SK-N-SH (cell line): ENCODE measurements at regions not wholly inside any gene's neighbourhood (a gene's known extent, or its start where the extent isn't known, plus 50 kb on each side); places are given as distances from the start of the nearest gene placed in this dataset.

Experiments
- EZH2phosphoT487 ChIP-seq: fragments of 200-600 bp; sonication (generic); IDR thresholded peaks from 2 replicates; pipeline ENCODE4 v1.6.1; 2017; ENCODE audit warnings: low read depth, mixed run types, mild to moderate bottlenecking, antibody characterized with exemption, moderate library complexity, borderline replicate concordance
- FOSL2 ChIP-seq: IDR thresholded peaks from 2 replicates; pipeline ENCODE4 v1.4.0; 2012; ENCODE audit warnings: low read depth, mild to moderate bottlenecking, moderate library complexity, borderline replicate concordance
- JUND ChIP-seq: IDR thresholded peaks from 2 replicates; pipeline ENCODE4 v1.4.0; 2012
- MAX ChIP-seq: IDR thresholded peaks from 2 replicates; pipeline ENCODE4 v1.4.0; 2012; ENCODE audit warnings: low read depth
- MXI1 ChIP-seq: IDR thresholded peaks from 2 replicates; pipeline ENCODE4 v1.6.1; 2012; ENCODE audit warnings: mild to moderate bottlenecking, low read depth, low read length, improper control_type of control experiment
- NRF1 ChIP-seq: IDR thresholded peaks from 2 replicates; pipeline ENCODE4 v1.6.1; 2012; ENCODE audit warnings: low read depth, mild to moderate bottlenecking, low read length
- POLR2AphosphoS5 ChIP-seq: IDR thresholded peaks from 2 replicates; pipeline ENCODE4 v1.6.1; 2012; ENCODE audit warnings: low read depth, low read length
- TAF1 ChIP-seq: IDR thresholded peaks from 2 replicates; pipeline ENCODE4 v1.6.1; 2012; ENCODE audit warnings: low read depth, mild to moderate bottlenecking, low read length, moderate library complexity, borderline replicate concordance
- TCF12 ChIP-seq: IDR thresholded peaks from 2 replicates; pipeline ENCODE4 v1.4.0; 2012
- ZBTB33 ChIP-seq: IDR thresholded peaks from 2 replicates; pipeline ENCODE4 v1.4.0; 2012; ENCODE audit warnings: low read depth, borderline replicate concordance
- TF ChIP-seq, protein P1 (sequence below): fragments of 200-600 bp; sonication (generic); IDR thresholded peaks from 2 replicates; pipeline ENCODE4 v1.6.1; 2017; ENCODE audit warnings: antibody characterized with exemption, mild to moderate bottlenecking, moderate library complexity

DNA sequence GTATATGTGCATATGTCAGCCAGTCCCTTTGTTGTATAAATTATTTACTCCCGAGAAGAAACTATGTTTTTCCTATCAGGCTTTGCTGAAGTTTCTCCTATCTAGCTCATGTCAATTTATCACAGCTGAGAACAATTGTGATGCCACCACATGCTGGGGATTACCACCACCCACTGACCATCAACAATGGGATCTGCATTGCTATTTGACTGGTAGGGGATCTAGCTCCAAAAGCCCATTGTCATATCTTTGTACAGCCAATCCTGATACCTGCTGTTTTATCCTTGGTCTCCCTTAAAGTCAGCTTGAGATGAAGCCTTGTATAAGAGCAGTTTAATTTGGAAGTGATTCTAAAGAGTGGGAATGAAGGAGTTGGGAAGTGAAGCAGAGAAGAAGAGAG, 53.9 kb upstream of the KCNN2 start:
- TF ChIP-seq MAX, result no peak
- no peak for TF ChIP-seq JUND
- TF ChIP-seq EZH2phosphoT487, result no peak
- TF ChIP-seq, protein P1, sequence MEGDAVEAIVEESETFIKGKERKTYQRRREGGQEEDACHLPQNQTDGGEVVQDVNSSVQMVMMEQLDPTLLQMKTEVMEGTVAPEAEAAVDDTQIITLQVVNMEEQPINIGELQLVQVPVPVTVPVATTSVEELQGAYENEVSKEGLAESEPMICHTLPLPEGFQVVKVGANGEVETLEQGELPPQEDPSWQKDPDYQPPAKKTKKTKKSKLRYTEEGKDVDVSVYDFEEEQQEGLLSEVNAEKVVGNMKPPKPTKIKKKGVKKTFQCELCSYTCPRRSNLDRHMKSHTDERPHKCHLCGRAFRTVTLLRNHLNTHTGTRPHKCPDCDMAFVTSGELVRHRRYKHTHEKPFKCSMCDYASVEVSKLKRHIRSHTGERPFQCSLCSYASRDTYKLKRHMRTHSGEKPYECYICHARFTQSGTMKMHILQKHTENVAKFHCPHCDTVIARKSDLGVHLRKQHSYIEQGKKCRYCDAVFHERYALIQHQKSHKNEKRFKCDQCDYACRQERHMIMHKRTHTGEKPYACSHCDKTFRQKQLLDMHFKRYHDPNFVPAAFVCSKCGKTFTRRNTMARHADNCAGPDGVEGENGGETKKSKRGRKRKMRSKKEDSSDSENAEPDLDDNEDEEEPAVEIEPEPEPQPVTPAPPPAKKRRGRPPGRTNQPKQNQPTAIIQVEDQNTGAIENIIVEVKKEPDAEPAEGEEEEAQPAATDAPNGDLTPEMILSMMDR, result no peak
- no peak for TF ChIP-seq POLR2AphosphoS5
- TF ChIP-seq NRF1, result no peak
- no peak for TF ChIP-seq TCF12
- TF ChIP-seq TAF1, result no peak
- TF ChIP-seq ZBTB33, result no peak
- no peak for TF ChIP-seq MXI1
- no peak for TF ChIP-seq FOSL2
